H9 (cell line): ENCODE measurements at regions not wholly inside any gene's neighbourhood (a gene's known extent, or its start where the extent isn't known, plus 50 kb on each side); places are given as distances from the start of the nearest gene placed in this dataset.

Experiments used
- DNase-seq: peaks from one replicate; pipeline ENCODE4 v3.0.0-alpha.2; 2017
- H2AFZ ChIP-seq: one replicate; pipeline ENCODE4 v1.6.1; 2013; ENCODE audit warnings: mild to moderate bottlenecking, low read length, control low read depth, moderate library complexity
- H2AK5ac ChIP-seq: 2 replicates; pipeline ENCODE4 v1.6.1; 2013; ENCODE audit warnings: low read length, control low read depth, mixed read lengths; ENCODE audit not compliant: insufficient read length
- H2BK120ac ChIP-seq: one replicate; pipeline ENCODE4 v1.6.1; 2013; ENCODE audit warnings: low read depth, mild to moderate bottlenecking, low read length, control low read depth, inconsistent platforms; ENCODE audit not compliant: poor library complexity, severe bottlenecking
- H2BK12ac ChIP-seq: 2 replicates; pipeline ENCODE4 v1.6.1; 2013; ENCODE audit warnings: low read length, control low read depth, mixed read lengths, low read depth; ENCODE audit not compliant: insufficient read length
- H2BK15ac ChIP-seq: 2 replicates; pipeline ENCODE4 v1.6.1; 2013; ENCODE audit warnings: low read depth, low read length, control low read depth
- H2BK20ac ChIP-seq: one replicate; pipeline ENCODE4 v1.6.1; 2013; ENCODE audit warnings: low read depth, mild to moderate bottlenecking, low read length, control low read depth, inconsistent platforms; ENCODE audit not compliant: poor library complexity, severe bottlenecking
- H2BK5ac ChIP-seq: 2 replicates; pipeline ENCODE4 v1.6.1; 2013; ENCODE audit warnings: low read length, control low read depth, mixed read lengths; ENCODE audit not compliant: insufficient read length
- H3K14ac ChIP-seq: 2 replicates; pipeline ENCODE4 v1.6.1; 2013; ENCODE audit warnings: low read length, control low read depth; ENCODE audit not compliant: insufficient read depth
- H3K18ac ChIP-seq: 2 replicates; pipeline ENCODE4 v1.6.1; 2013; ENCODE audit warnings: low read depth, mild to moderate bottlenecking, mixed read lengths, low read length, control low read depth; ENCODE audit not compliant: insufficient read length
- H3K23ac ChIP-seq: 2 replicates; pipeline ENCODE4 v1.6.1; 2013; ENCODE audit warnings: low read length, control low read depth, mixed read lengths, low read depth; ENCODE audit not compliant: insufficient read length
- H3K23me2 ChIP-seq: 2 replicates; pipeline ENCODE4 v1.6.1; 2013; ENCODE audit warnings: low read depth, mild to moderate bottlenecking, mixed read lengths, low read length, control low read depth; ENCODE audit not compliant: insufficient read length, poor library complexity, severe bottlenecking
- H3K27ac ChIP-seq: 2 replicates; pipeline ENCODE4 v1.5.1; 2013; ENCODE audit warnings: low read length, control low read depth, mixed read lengths, low read depth; ENCODE audit not compliant: insufficient read length
- H3K27me3 ChIP-seq: 2 replicates; pipeline ENCODE4 v1.6.1; 2013; ENCODE audit warnings: low read length, control low read depth, inconsistent platforms; ENCODE audit not compliant: insufficient read depth
- H3K4ac ChIP-seq: 2 replicates; pipeline ENCODE4 v1.6.1; 2013; ENCODE audit warnings: low read depth, mild to moderate bottlenecking, control low read depth, inconsistent platforms, low read length, moderate library complexity
- H3K4me1 ChIP-seq: 2 replicates; pipeline ENCODE4 v1.6.1; 2013; ENCODE audit warnings: low read length, control low read depth, inconsistent platforms; ENCODE audit not compliant: insufficient read depth
- H3K4me2 ChIP-seq: 2 replicates; pipeline ENCODE4 v1.6.1; 2013; ENCODE audit warnings: low read length, control low read depth, mixed read lengths; ENCODE audit not compliant: insufficient read length, insufficient read depth
- H3K56ac ChIP-seq: 2 replicates; pipeline ENCODE4 v1.6.1; 2013; ENCODE audit warnings: low read depth, mild to moderate bottlenecking, mixed read lengths, low read length, control low read depth; ENCODE audit not compliant: insufficient read length
- H3K79me1 ChIP-seq: 2 replicates; pipeline ENCODE4 v1.6.1; 2013; ENCODE audit warnings: low read depth, mild to moderate bottlenecking, moderate library complexity, low read length, control low read depth, inconsistent platforms; ENCODE audit not compliant: insufficient read depth, poor library complexity, severe bottlenecking
- H3K79me2 ChIP-seq: 2 replicates; pipeline ENCODE4 v1.6.1; 2013; ENCODE audit warnings: low read length, control low read depth, inconsistent platforms; ENCODE audit not compliant: insufficient read depth
- H3K9ac ChIP-seq: 2 replicates; pipeline ENCODE4 v1.6.1; 2013; ENCODE audit warnings: low read length, control low read depth, mixed read lengths; ENCODE audit not compliant: insufficient read length; ENCODE audit errors: extremely low read depth
- H3K9me3 ChIP-seq: one replicate; pipeline ENCODE4 v1.6.1; 2013; ENCODE audit warnings: low read depth, low read length, inconsistent platforms; ENCODE audit not compliant: control insufficient read depth
- H3T11ph ChIP-seq: one replicate; pipeline ENCODE4 v1.6.1; 2013; ENCODE audit warnings: mild to moderate bottlenecking, low read length, control low read depth, inconsistent platforms
- H4K20me1 ChIP-seq: one replicate; pipeline ENCODE4 v1.6.1; 2013; ENCODE audit not compliant: control insufficient read depth, insufficient read length, insufficient read depth
- H4K5ac ChIP-seq: 2 replicates; pipeline ENCODE4 v1.6.1; 2013; ENCODE audit warnings: low read depth, mild to moderate bottlenecking, mixed read lengths, low read length, control low read depth; ENCODE audit not compliant: insufficient read length
- H4K8ac ChIP-seq: replicated peaks from 2 replicates; pipeline ENCODE4 v1.6.1; 2013; ENCODE audit warnings: low read length, control low read depth, mixed read lengths, low read depth; ENCODE audit not compliant: insufficient read length
- H4K91ac ChIP-seq: 2 replicates; pipeline ENCODE4 v1.6.1; 2013; ENCODE audit warnings: low read depth, mild to moderate bottlenecking, moderate library complexity, mixed read lengths, low read length, control low read depth; ENCODE audit not compliant: insufficient read length
- H3K27ac Mint-ChIP-seq, 3 experiments: 2 replicates in 2 of 3; 3 replicates in 1 of 3; pipeline ENCODE4 v1.8.0; 2020 to 2021; ENCODE audit warnings: mixed read lengths in 3 of 3, mild to moderate bottlenecking in 1 of 3, moderate library complexity in 1 of 3
- H3K27me3 Mint-ChIP-seq: 2 replicates; pipeline ENCODE4 v1.8.0; 2021; ENCODE audit warnings: low read depth, mild to moderate bottlenecking, moderate library complexity, mixed read lengths
- H3K36me3 Mint-ChIP-seq, 3 experiments: 2 replicates in 2 of 3; 3 replicates in 1 of 3; pipeline ENCODE4 v1.8.0; 2020 to 2021; ENCODE audit warnings: low read depth in 3 of 3, mixed read lengths in 3 of 3; ENCODE audit not compliant: insufficient read depth in 1 of 3
- H3K4me1 Mint-ChIP-seq, 2 experiments: 2 replicates each; pipeline ENCODE4 v1.8.0; 2020; ENCODE audit warnings: mixed read lengths in 2 of 2
- H3K4me3 Mint-ChIP-seq, 2 experiments: 2 replicates in 1 of 2; 3 replicates in 1 of 2; pipeline ENCODE4 v1.8.0; 2020 to 2021; ENCODE audit warnings: mild to moderate bottlenecking in 2 of 2, mixed read lengths in 2 of 2, moderate library complexity in 1 of 2
- H3K9me3 Mint-ChIP-seq, 2 experiments: 2 replicates in 1 of 2; 3 replicates in 1 of 2; pipeline ENCODE4 v1.8.0; 2020; ENCODE audit warnings: mild to moderate bottlenecking in 2 of 2, mixed read lengths in 2 of 2, moderate library complexity in 1 of 2
- CTCF ChIP-seq: fragments of 200-600 bp; sonication (generic); conservative IDR thresholded peaks from 3 replicates; pipeline ENCODE4 v1.8.0; 2021; ENCODE audit warnings: antibody characterized with exemption, mild to moderate bottlenecking
- WGBS: extraction: QIAGEN DNeasy Blood & Tissue Kit; methylation state at CpG from one replicate; pipeline ENCODE4 v1.1.7; 2013; ENCODE audit warnings: missing lambda C conversion rate, low lambda C conversion rate, mixed read lengths; ENCODE audit not compliant: insufficient read length; ENCODE audit errors: extremely low coverage; 5-methylcytosine and 5-hydroxymethylcytosine counted together

GRCh38 chrX:113770071-113770470 lies 813.8 kb upstream of the HTR2C start:
- no peak overlapping the region for H3K27ac Mint-ChIP-seq
- Histone ChIP-seq H4K91ac (no peak overlapping the region), H2AFZ (no peak overlapping the region), H3K23ac (no peak overlapping the region), H3K23me2 (no peaks in the 10 kb centered on the region), H4K20me1 (no peaks in the 10 kb centered on the region), H3K79me1 (no peaks in the 10 kb centered on the region), H3K14ac (no peak overlapping the region), H3K4me1 (no peaks in the 10 kb centered on the region), H4K5ac (no peak overlapping the region), H3K27ac (no peak overlapping the region), H2BK12ac (no peak overlapping the region), H3K9ac (no peak overlapping the region), H3K27me3 (no peaks in the 10 kb centered on the region), H4K8ac (no peak overlapping the region), H3K9me3 (no peaks in the 10 kb centered on the region), H3K4me2 (no peak overlapping the region), H2AK5ac (no peak overlapping the region), H3K18ac (no peak overlapping the region), H3K79me2 (no peaks in the 10 kb centered on the region; the same call in 1 of the 2 replicates), H2BK15ac (no peak overlapping the region), H3K56ac (no peak overlapping the region), H2BK120ac (no peak overlapping the region), H2BK20ac (no peak overlapping the region), H3K4ac (no peak overlapping the region), H2BK5ac (no peak overlapping the region), H3T11ph (no peak overlapping the region)
- peaks cover 0 to under 1% (median 0%) of the 10 kb centered on the region in 3 experiments; a peak in 2 of 7 replicates for H3K36me3 Mint-ChIP-seq
- WGBS, result no CpG with 5 or more reads among the region's 4 CpGs
- no peaks in the 10 kb centered on the region; a peak in 1 of 4 replicates for H3K4me1 Mint-ChIP-seq
- no peaks in the 10 kb centered on the region for H3K27me3 Mint-ChIP-seq
- no peak overlapping the region for H3K4me3 Mint-ChIP-seq
- no peak for TF ChIP-seq CTCF
- no peak for DNase-seq
- no peaks in the 10 kb centered on the region for H3K9me3 Mint-ChIP-seq
